ENCODE measurements at regions not wholly inside any gene's neighbourhood (a gene's known extent, or its start where the extent isn't known, plus 50 kb on each side); places are given as distances from the start of the nearest gene placed in this dataset.

DNA sequence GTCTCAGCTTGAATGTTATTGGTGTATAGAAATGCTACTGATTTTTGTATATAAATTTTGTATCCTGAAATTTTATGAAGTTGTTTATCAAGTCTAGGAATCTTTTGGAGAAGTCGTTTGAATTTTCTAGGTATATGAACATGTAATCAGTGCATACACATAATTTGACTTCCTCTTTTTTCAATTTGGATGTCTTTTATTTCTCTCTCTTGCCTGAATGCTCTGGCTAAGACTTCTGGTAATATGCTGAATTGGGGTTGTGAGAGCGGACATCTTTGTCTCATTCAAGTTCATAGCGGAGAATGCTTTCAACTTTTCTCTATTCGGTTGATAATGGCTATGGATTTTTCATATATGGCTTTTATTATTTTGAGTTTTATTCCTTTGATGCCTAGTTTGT, 100.9 kb upstream of the MCTP2 start:
- TF ChIP-seq, protein P1, sequence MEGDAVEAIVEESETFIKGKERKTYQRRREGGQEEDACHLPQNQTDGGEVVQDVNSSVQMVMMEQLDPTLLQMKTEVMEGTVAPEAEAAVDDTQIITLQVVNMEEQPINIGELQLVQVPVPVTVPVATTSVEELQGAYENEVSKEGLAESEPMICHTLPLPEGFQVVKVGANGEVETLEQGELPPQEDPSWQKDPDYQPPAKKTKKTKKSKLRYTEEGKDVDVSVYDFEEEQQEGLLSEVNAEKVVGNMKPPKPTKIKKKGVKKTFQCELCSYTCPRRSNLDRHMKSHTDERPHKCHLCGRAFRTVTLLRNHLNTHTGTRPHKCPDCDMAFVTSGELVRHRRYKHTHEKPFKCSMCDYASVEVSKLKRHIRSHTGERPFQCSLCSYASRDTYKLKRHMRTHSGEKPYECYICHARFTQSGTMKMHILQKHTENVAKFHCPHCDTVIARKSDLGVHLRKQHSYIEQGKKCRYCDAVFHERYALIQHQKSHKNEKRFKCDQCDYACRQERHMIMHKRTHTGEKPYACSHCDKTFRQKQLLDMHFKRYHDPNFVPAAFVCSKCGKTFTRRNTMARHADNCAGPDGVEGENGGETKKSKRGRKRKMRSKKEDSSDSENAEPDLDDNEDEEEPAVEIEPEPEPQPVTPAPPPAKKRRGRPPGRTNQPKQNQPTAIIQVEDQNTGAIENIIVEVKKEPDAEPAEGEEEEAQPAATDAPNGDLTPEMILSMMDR (conservative IDR thresholded peaks at IDR 0.05; ENCODE audit: low read length), result no peak
- no peak for TF ChIP-seq EZH2phosphoT487 (IDR thresholded peaks at IDR 0.05; ENCODE audit: borderline replicate concordance)

Data from Loucy (cell line).